ENCODE measurements at regions not wholly inside any gene's neighbourhood (a gene's known extent, or its start where the extent isn't known, plus 50 kb on each side); places are given as distances from the start of the nearest gene placed in this dataset.

GRCh38 chr12:127414636-127415035, 852.3 kb upstream of the TMEM132C start:
- TF ChIP-seq, protein P1, sequence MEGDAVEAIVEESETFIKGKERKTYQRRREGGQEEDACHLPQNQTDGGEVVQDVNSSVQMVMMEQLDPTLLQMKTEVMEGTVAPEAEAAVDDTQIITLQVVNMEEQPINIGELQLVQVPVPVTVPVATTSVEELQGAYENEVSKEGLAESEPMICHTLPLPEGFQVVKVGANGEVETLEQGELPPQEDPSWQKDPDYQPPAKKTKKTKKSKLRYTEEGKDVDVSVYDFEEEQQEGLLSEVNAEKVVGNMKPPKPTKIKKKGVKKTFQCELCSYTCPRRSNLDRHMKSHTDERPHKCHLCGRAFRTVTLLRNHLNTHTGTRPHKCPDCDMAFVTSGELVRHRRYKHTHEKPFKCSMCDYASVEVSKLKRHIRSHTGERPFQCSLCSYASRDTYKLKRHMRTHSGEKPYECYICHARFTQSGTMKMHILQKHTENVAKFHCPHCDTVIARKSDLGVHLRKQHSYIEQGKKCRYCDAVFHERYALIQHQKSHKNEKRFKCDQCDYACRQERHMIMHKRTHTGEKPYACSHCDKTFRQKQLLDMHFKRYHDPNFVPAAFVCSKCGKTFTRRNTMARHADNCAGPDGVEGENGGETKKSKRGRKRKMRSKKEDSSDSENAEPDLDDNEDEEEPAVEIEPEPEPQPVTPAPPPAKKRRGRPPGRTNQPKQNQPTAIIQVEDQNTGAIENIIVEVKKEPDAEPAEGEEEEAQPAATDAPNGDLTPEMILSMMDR (IDR thresholded peaks at IDR 0.05; ENCODE audit: low read depth, low read length), result no peak
- TF ChIP-seq POLR2A (IDR thresholded peaks at IDR 0.05; ENCODE audit: extremely low read depth, insufficient read length) (no peak), MAX (IDR thresholded peaks at IDR 0.05; ENCODE audit: low read depth, low read length) (no peak)
